H4 (cell line): ENCODE measurements at regions not wholly inside any gene's neighbourhood (a gene's known extent, or its start where the extent isn't known, plus 50 kb on each side); places are given as distances from the start of the nearest gene placed in this dataset.
A peak's percentile ranks its signal among the peaks of the same experiment; 100 is the strongest.

ENCODE experiments used
- DNase-seq: peaks from one replicate; pipeline ENCODE4 v3.0.0-alpha.2; 2015; ENCODE audit warnings: low spot score

DNA sequence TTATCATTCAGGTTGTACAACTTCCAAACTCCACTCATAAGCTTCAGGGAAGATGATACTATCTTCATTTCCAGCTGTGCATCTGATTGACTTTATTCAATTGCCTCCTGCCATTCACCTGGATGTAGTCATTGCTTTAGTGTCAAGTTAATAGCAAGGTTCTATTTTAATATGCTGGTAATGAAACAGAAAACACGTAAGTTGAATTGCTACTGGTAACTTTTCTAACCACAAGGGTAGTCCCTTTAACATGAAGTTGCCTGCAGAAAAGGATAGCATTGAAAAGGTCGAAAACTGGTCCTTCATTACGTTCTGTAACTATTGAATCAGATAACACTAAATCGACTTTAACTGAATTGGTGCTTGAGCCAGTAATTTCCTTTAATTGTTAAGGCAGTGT is 459.4 kb upstream of the CDH6 start:
- no peak for DNase-seq

DNA sequence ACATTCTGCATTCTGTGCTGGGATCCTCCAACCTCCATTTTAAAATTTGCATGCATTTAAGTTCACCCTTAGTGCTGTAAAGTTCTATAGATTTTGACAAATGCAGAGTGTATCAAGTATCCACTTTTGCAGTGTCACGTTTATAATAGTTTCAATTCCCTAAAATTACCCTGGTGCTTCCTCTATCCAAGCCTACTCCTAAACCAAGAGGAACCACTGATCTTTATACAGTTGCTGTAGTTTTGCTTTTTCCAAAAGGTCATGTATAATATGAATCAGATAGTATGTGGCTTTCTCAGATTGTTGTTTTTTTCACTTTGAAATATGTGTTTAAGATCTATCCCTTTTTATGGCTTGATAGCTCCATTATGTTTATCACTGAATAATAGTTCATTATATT is 468.4 kb upstream of the CDH6 start:
- no peak for DNase-seq

DNA sequence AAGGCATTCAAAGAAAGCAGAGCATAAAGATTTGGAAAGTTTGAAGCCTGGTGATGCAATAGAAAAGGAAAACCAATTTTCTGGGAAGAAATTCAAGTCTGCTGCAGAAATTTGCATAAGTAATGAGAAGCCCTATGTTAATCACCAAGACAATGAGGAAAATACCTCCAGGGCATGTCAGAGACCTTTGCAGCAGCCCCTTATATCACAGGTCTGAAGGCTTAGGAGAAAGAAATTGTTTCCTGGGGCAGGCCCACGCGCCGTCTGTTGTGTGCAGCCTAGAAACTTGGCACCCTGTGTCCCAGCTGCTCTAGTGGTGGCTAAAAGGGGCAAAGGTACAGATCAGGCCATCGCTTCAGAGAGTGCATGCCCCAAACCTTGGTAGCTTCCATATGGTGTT is 495.3 kb upstream of the CDH6 start:
- DNase-seq: no peak

- peak; percentile 11 for DNase-seq
Measured at GRCh38 chr5:30693326-30693725, 500.2 kb upstream of the CDH6 start.

- peak; percentile 63 for DNase-seq
Measured at GRCh38 chr5:30690931-30691330, 502.6 kb upstream of the CDH6 start.

DNA sequence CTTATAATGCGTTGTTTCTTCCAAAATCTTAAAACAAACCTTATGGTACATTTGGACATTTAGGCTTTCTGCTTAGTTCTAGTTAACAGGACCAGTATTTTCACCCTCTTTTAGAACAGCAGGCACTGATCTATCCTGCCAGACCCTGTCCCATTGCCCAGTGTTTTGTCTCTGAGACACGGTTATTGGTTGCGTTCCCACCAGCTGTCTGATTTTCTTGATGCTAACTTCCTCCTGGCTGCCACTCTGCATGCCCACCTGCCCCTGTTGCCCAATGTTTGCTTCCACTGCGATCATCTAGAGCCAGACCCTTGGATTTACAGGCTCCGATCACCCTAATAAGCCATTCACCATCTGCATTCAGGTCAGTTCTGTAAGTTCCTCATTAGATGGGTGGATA is 506.0 kb upstream of the CDH6 start:
- no peak for DNase-seq

GRCh38 chr5:30686530-30686929 is 507.0 kb upstream of the CDH6 start:
- DNase-seq: no peak

DNA sequence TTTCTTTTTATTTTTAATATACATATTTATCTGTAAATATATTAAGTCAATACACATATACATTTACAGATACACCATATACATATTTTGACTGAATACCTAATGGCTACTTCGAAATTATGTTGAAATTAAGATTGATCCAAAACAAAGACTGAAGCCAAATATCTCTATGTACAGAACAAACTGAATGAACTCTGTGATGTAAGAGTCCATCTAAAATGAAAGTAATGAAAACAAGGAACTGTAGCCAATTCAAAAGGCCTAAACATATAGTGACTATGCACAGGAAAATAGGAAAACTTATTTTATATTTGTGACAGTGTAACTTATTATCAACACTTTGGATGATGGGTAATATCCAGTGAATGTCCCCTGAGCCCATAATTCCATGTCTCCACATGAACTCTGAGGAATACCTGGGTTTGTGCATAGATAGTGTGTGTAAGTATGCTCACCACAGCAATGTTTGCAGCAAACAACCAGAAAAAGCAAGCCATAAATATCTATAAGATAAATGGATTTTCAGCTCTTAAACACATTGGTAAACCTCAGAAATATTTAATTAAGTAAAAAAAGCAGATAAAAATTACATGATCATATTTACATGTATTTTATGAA is 517.2 kb upstream of the CDH6 start:
- DNase-seq: no peak

- no peak for DNase-seq
Measured at GRCh38 chr5:30667293-30667692, 526.2 kb upstream of the CDH6 start.

DNA sequence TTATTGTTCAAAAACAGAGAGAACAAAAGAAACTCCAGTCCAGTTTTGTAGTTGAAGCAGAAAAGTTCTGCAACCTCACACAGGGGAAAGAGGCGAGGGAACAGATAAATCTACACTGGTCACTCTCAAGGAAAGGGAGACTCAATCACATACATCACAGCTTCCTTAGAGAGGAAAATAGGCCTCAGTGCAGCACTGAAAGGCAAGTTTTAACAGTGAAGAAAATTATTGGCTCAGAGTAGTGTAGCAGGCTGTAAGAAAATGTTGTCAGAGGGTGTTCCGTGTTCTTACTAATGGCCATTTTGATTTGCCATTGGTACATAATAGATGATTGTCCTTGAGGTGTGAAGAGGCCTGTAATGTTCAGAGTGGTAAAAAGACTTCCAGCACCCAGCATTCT is 530.0 kb upstream of the CDH6 start:
- no peak for DNase-seq

- DNase-seq: no peak
Measured at GRCh38 chr5:30662373-30662772, 531.1 kb upstream of the CDH6 start.

DNA sequence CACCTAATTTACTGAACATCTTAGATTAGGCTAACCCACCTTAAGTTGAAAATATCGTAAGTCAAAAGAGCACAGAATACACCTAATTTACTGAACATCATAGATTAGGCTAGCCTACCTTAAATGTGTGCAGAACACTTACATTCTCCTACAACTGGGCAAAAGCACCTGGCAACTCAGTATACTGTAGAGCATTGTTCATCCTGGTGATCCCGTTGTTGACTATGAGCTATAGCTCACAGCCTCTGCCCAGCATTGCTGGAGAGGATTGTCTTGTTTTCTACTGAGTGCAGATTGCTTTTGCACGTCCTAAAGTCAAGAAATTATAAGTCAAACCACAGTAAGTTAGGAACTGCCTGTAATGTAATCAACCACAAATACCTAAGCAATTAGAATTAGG is 531.8 kb upstream of the CDH6 start:
- DNase-seq: no peak

- DNase-seq: no peak
Measured at GRCh38 chr5:30659417-30659816, 534.1 kb upstream of the CDH6 start.

DNA sequence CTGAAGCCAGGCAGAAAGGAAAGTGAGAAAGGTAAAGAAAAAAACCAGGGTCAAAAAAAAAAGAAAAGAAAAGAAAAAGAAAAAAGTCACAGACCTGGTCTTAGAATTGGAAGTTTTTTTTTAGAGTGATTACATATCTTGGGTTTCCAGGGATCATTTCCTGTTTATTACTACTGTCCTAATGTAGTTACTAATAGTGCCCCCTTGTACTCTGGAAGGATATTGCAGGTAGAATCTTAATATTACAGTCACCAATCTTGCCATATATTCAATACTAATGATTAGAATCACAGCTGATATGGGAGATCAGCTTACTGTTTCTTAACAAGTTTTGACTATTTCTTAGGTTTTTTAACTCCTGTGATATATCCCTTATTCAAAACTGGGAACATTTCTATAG is 543.2 kb upstream of the CDH6 start:
- no peak for DNase-seq

DNA sequence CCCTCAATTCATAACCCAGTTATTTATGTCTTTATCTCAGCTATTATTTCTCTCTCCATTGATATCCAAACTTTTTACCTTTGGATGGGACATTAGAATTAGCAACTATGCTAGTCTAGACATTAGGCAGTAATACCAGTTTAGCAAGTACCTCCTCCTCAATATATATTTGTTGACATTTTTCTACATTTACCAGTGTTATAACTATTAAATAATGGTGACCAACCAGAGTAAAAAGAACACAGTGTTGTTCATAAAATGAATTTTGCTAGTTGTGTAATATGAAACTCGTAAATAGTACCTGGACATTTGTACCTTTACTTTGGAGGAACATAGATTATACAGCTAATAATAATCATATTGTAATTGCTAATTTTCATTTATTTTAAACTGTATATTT is 554.6 kb upstream of the CDH6 start:
- no peak for DNase-seq

- DNase-seq: no peak
Measured at GRCh38 chr5:30627945-30628344, 565.5 kb upstream of the CDH6 start.

GRCh38 chr5:30626557-30626956 is 566.9 kb upstream of the CDH6 start:
- no peak for DNase-seq

DNA sequence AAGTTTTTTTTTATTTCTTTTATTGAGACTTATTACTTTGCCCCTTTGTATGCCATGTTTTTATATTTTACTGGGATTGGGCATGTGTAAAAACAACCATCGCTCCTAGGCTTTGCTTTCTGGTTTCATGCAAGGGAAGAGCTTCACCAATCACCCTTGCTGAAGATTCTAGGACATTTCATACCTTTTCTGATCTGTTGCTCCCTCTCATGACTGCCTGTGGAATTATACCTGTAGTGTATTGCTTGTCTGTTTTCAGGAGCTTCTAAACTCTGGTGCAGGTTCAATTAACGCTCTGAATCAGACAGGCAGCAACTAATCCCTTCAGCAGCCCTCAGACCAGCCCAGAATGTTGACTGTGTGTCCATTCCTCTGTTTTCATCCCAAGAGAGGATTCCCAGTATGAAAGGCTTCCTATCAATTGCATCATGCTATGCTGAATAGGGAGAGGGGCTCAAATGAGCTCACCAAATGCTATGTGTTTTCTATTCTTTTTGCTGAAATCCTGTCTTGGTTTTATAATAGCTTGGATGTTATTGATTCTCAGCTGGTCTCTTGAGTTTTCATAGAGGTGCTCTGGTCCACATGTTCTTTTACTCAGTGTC is 572.9 kb upstream of the CDH6 start:
- DNase-seq: no peak

- DNase-seq: no peak
Measured at GRCh38 chr5:30608501-30608900, 585.0 kb upstream of the CDH6 start.

GRCh38 chr5:30607301-30607894 is 586.1 kb upstream of the CDH6 start:
- no peak for DNase-seq

DNA sequence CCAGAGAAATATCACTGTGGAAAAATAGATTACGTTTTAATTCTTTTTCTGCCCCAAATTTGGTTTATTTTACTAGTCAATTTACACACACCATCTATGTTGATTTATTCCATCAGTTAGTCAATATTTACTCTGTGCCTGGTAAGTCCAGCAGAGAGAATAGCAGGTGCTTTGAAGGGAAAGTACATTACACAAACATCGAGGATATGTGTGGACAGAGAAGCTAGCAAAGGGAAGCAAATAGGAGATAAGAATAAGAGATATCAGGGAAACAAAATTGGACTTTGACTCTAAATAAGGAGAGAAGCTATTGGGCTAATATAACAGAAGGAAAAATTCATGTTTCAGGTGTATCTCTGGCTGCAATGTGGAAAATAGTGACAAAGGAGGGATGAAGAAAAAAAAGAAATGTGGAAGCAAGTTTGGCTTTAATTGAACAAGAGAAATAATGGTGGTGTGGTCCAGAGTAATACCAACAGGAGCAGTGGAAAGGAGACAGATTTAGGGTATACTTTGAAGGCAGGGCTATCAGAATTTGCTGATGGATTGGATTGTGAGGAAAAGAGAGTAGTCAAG is 587.7 kb upstream of the CDH6 start:
- DNase-seq: no peak

DNA sequence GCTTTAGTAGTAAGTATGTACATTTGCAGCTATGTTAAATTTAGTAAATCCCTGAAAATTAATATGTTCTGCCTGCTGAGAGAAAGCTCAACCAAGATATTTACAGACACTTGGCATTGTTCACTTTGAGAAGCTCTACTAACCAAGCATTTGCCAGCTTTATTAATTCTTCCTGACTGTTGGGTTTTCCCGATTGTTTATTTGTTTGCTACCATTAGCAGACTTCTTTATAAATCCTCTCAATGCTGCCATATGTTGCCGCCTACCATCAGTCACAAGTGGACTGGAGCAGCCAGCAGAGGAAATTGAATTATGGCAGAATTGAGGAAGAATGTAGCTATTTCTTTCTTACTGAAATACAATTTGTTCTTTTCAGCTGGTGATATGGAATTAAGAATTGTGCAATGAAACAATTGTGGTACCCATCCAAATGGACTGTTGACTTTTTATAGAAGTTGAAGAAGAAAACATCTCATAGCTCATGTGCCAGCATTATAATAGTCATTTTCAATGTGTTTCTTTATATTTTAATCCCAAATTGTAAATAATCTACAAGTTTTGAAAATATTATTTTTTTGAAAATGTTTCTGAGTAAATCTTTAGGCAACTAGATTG is 588.7 kb upstream of the CDH6 start:
- DNase-seq: no peak

DNA sequence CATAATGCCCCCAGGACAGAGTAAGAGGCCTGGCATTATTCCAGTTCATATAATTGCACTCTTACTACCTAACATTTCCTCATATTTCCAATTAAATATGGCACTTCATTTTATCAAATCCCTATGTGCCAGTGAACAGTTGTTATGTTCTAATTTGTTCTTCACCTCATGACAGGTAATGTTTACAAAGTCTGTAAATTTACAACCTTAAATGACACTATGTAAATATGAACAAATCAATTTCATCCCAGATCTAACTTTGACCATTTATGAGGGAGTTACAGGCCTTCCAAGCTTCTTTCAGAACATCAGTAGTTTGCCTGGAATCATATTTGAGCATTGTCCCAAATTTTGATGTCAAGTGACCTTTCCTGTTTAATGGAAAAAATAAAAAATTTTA is 592.6 kb upstream of the CDH6 start:
- DNase-seq: no peak
